ENCODE measurements at regions not wholly inside any gene's neighbourhood (a gene's known extent, or its start where the extent isn't known, plus 50 kb on each side); places are given as distances from the start of the nearest gene placed in this dataset.

- Mint-ChIP-seq H3K9me3 (peaks cover 2% of the 10 kb centered on the region), H3K27ac (no peak overlapping the region)
These were observed 704.1 kb downstream of the PRELID2 start for GRCh38 chr5:145130996-145131395.

GRCh38 chr5:145129797-145130196, 705.3 kb downstream of the PRELID2 start:
- Mint-ChIP-seq H3K27ac (no peak overlapping the region), H3K4me1 (ENCODE audit: low read depth in 2 of 2) (no peaks in the 10 kb centered on the region), H3K4me3 (no peak overlapping the region), H3K36me3 (peaks cover 4% of the 10 kb centered on the region), H3K9me3 (peaks cover 3% of the 10 kb centered on the region), H3K27me3 (no peaks in the 10 kb centered on the region)
- DNase-seq (ENCODE audit: low spot score) (no peak), ATAC-seq (no peak)

More at GRCh38 chr5:145130996-145131395, 704.1 kb downstream of the PRELID2 start:
- no peak overlapping the region for H3K4me3 Mint-ChIP-seq
- H3K4me1 Mint-ChIP-seq (ENCODE audit: low read depth in 2 of 2), result no peaks in the 10 kb centered on the region
- H3K36me3 Mint-ChIP-seq, result peaks cover 4% of the 10 kb centered on the region
- no peaks in the 10 kb centered on the region for H3K27me3 Mint-ChIP-seq
- ATAC-seq, result no peak
- DNase-seq (ENCODE audit: low spot score), result no peak

DNA sequence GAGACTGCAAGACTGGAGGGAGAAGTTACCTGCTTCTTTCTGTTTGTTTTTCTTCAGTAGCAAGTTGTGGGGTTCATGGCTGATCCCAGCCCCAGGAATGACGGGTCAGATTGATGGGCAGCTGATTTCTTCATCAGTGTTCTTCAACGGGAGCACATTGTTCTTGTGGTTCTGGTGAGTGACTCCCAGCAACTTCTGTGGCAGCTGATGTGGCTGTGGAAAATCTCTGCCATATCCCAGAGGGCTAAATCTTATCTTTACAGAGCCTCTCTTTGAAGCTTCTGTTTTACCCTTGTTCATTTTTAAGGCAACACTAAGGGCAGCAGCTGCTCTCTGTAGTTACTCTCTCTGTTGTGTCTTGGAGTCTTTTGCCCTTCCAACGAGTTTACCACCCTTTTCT, 710.3 kb downstream of the PRELID2 start:
- H3K27me3 Mint-ChIP-seq, result no peaks in the 10 kb centered on the region
- H3K4me3 Mint-ChIP-seq, result no peak overlapping the region
- H3K27ac Mint-ChIP-seq, result no peak overlapping the region
- H3K9me3 Mint-ChIP-seq, result peaks cover 3% of the 10 kb centered on the region
- no peak for DNase-seq (ENCODE audit: low spot score)
- H3K4me1 Mint-ChIP-seq (ENCODE audit: low read depth in 2 of 2), result no peaks in the 10 kb centered on the region
- no peak for ATAC-seq
- peaks cover 4% of the 10 kb centered on the region for H3K36me3 Mint-ChIP-seq

- Mint-ChIP-seq H3K36me3 (peaks cover 3% of the 10 kb centered on the region), H3K4me1 (ENCODE audit: low read depth in 2 of 2) (no peaks in the 10 kb centered on the region), H3K9me3 (peaks cover 17% of the 10 kb centered on the region), H3K4me3 (no peak overlapping the region), H3K27me3 (no peaks in the 10 kb centered on the region), H3K27ac (no peak overlapping the region)
- ATAC-seq, result no peak
- no peak for DNase-seq (ENCODE audit: low spot score)
These were observed 716.5 kb downstream of the PRELID2 start for GRCh38 chr5:145118611-145119010.

GRCh38 chr5:145118127-145118526, 717.0 kb downstream of the PRELID2 start:
- DNase-seq (ENCODE audit: low spot score) (no peak), ATAC-seq (no peak)
- H3K27ac Mint-ChIP-seq, result no peak overlapping the region
- H3K4me1 Mint-ChIP-seq (ENCODE audit: low read depth in 2 of 2), result no peaks in the 10 kb centered on the region
- peaks cover 5% of the 10 kb centered on the region for H3K36me3 Mint-ChIP-seq
- H3K4me3 Mint-ChIP-seq, result no peak overlapping the region
- peaks cover 21% of the 10 kb centered on the region for H3K9me3 Mint-ChIP-seq
- no peaks in the 10 kb centered on the region for H3K27me3 Mint-ChIP-seq

- Mint-ChIP-seq H3K4me3 (no peak overlapping the region), H3K4me1 (ENCODE audit: low read depth in 2 of 2) (no peaks in the 10 kb centered on the region), H3K9me3 (peaks cover 22% of the 10 kb centered on the region), H3K27ac (no peak overlapping the region), H3K27me3 (no peaks in the 10 kb centered on the region), H3K36me3 (peaks cover 5% of the 10 kb centered on the region)
- ATAC-seq (no peak), DNase-seq (ENCODE audit: low spot score) (no peak)
These were observed 717.9 kb downstream of the PRELID2 start for GRCh38 chr5:145117285-145117684.

- Mint-ChIP-seq H3K4me1 (ENCODE audit: low read depth in 2 of 2) (no peaks in the 10 kb centered on the region), H3K36me3 (peaks cover 5% of the 10 kb centered on the region), H3K27me3 (no peaks in the 10 kb centered on the region), H3K9me3 (peaks cover 39% of the 10 kb centered on the region), H3K4me3 (no peak overlapping the region), H3K27ac (no peak overlapping the region)
- DNase-seq (ENCODE audit: low spot score) (no peak), ATAC-seq (no peak)
These were observed 723.7 kb downstream of the PRELID2 start for GRCh38 chr5:145111420-145111819.

- Mint-ChIP-seq H3K9me3 (peaks cover 35% of the 10 kb centered on the region), H3K27me3 (no peaks in the 10 kb centered on the region), H3K36me3 (peaks cover 5% of the 10 kb centered on the region), H3K4me1 (ENCODE audit: low read depth in 2 of 2) (no peaks in the 10 kb centered on the region), H3K27ac (no peak overlapping the region), H3K4me3 (no peak overlapping the region)
- no peak for DNase-seq (ENCODE audit: low spot score)
- ATAC-seq, result no peak
These were observed 724.3 kb downstream of the PRELID2 start for GRCh38 chr5:145110834-145111233.

DNA sequence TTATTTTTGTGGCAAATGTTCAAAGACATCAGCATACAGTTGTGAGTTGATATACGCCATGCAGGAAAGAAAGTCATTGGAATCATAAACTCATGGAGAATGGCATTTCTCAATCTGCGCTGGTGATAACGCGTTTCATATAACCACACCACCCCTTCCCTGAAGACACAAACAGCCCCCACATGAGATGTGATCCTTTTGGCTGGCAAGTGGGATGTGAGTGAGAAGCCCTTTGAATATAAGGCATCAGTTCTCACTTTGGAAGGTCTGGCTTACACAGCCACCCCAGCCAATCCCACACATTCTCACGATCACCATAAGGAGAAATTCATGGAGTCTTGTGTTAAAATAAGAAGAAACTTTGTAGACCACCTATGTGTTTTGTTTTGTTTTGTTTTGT, 725.0 kb downstream of the PRELID2 start:
- Mint-ChIP-seq H3K4me3 (no peak overlapping the region), H3K9me3 (peaks cover 37% of the 10 kb centered on the region), H3K27me3 (no peaks in the 10 kb centered on the region), H3K36me3 (peaks cover 5% of the 10 kb centered on the region), H3K4me1 (ENCODE audit: low read depth in 2 of 2) (no peaks in the 10 kb centered on the region), H3K27ac (no peak overlapping the region)
- DNase-seq (ENCODE audit: low spot score) (no peak), ATAC-seq (no peak)

- DNase-seq (ENCODE audit: low spot score), result no peak
- Mint-ChIP-seq H3K4me1 (ENCODE audit: low read depth in 2 of 2) (no peaks in the 10 kb centered on the region), H3K27me3 (no peaks in the 10 kb centered on the region), H3K4me3 (no peak overlapping the region), H3K36me3 (no peaks in the 10 kb centered on the region), H3K27ac (no peak overlapping the region), H3K9me3 (peaks cover 16% of the 10 kb centered on the region)
- ATAC-seq, result no peak
These were observed 729.8 kb downstream of the PRELID2 start for GRCh38 chr5:145105384-145105783.

GRCh38 chr5:145104106-145104505, 731.0 kb downstream of the PRELID2 start:
- H3K27ac Mint-ChIP-seq, result no peak overlapping the region
- H3K27me3 Mint-ChIP-seq, result no peaks in the 10 kb centered on the region
- H3K4me3 Mint-ChIP-seq, result no peak overlapping the region
- ATAC-seq (no peak), DNase-seq (ENCODE audit: low spot score) (no peak)
- no peaks in the 10 kb centered on the region for H3K36me3 Mint-ChIP-seq
- H3K4me1 Mint-ChIP-seq (ENCODE audit: low read depth in 2 of 2), result no peaks in the 10 kb centered on the region
- peaks cover 13% of the 10 kb centered on the region for H3K9me3 Mint-ChIP-seq

GRCh38 chr5:145101246-145101645, 733.9 kb downstream of the PRELID2 start:
- ATAC-seq, result no peak
- Mint-ChIP-seq H3K4me1 (ENCODE audit: low read depth in 2 of 2) (no peaks in the 10 kb centered on the region), H3K27me3 (no peaks in the 10 kb centered on the region), H3K9me3 (peaks cover 6% of the 10 kb centered on the region), H3K27ac (no peak overlapping the region), H3K36me3 (peaks cover 7% of the 10 kb centered on the region), H3K4me3 (no peak overlapping the region)
- no peak for DNase-seq (ENCODE audit: low spot score)

GRCh38 chr5:145090115-145090514, 745.0 kb downstream of the PRELID2 start:
- no peaks in the 10 kb centered on the region for H3K4me1 Mint-ChIP-seq (ENCODE audit: low read depth in 2 of 2)
- no peak for ATAC-seq
- no peaks in the 10 kb centered on the region for H3K36me3 Mint-ChIP-seq
- no peak overlapping the region for H3K27ac Mint-ChIP-seq
- no peak for DNase-seq (ENCODE audit: low spot score)
- H3K9me3 Mint-ChIP-seq, result peaks cover 20% of the 10 kb centered on the region
- no peaks in the 10 kb centered on the region for H3K27me3 Mint-ChIP-seq
- H3K4me3 Mint-ChIP-seq, result no peak overlapping the region

GRCh38 chr5:145084834-145085233, 750.3 kb downstream of the PRELID2 start:
- Mint-ChIP-seq H3K4me1 (ENCODE audit: low read depth in 2 of 2) (no peaks in the 10 kb centered on the region), H3K36me3 (no peaks in the 10 kb centered on the region), H3K27ac (no peak overlapping the region), H3K9me3 (peaks cover 30% of the 10 kb centered on the region), H3K27me3 (no peaks in the 10 kb centered on the region), H3K4me3 (no peak overlapping the region)
- no peak for DNase-seq (ENCODE audit: low spot score)
- ATAC-seq, result no peak

- ATAC-seq (no peak), DNase-seq (ENCODE audit: low spot score) (no peak)
- peaks cover 19% of the 10 kb centered on the region for H3K9me3 Mint-ChIP-seq
- H3K4me3 Mint-ChIP-seq, result no peak overlapping the region
- no peak overlapping the region for H3K27ac Mint-ChIP-seq
- no peaks in the 10 kb centered on the region for H3K4me1 Mint-ChIP-seq (ENCODE audit: low read depth in 2 of 2)
- H3K36me3 Mint-ChIP-seq, result no peaks in the 10 kb centered on the region
- H3K27me3 Mint-ChIP-seq, result no peaks in the 10 kb centered on the region
These were observed 758.1 kb downstream of the PRELID2 start for GRCh38 chr5:145077028-145077427.
